Kidney (tissue), 13 donors: ENCODE measurements at regions not wholly inside any gene's neighbourhood (a gene's known extent, or its start where the extent isn't known, plus 50 kb on each side); places are given as distances from the start of the nearest gene placed in this dataset.
A peak's percentile ranks its signal among the peaks of the same experiment; 100 is the strongest.

Experiments used
- DNase-seq, 5 donors: peaks; one replicate each; pipeline ENCODE4 v3.0.0-alpha.2; 2013 to 2020
- FAIRE-seq: peaks from 2 replicates; lab custom pipeline; 2012; peaks lifted over from hg19 to GRCh38; lab: Jason Lieb, UNC
- H3K27ac ChIP-seq, 2 donors: one replicate each; pipeline ENCODE4 v1.7.0; 2013; ENCODE audit warnings: low read depth in 2 of 2, low read length in 2 of 2, inconsistent platforms in 1 of 2
- H3K27me3 ChIP-seq: one replicate; pipeline ENCODE4 v1.7.1; 2013; ENCODE audit warnings: low read length, inconsistent platforms; ENCODE audit not compliant: control insufficient read depth, insufficient read depth
- H3K36me3 ChIP-seq, 3 donors: one replicate each; pipeline versions ENCODE4 v1.7.0 to v1.7.1; 2013; ENCODE audit warnings: low read length in 3 of 3, control low read depth in 1 of 3, inconsistent platforms in 1 of 3; ENCODE audit not compliant: insufficient read depth in 3 of 3, control insufficient read depth in 2 of 3
- H3K4me1 ChIP-seq, 3 donors: one replicate each; pipeline versions ENCODE4 v1.7.0 to v1.7.1; 2013; ENCODE audit warnings: low read length in 3 of 3, inconsistent platforms in 1 of 3, low read depth in 1 of 3; ENCODE audit not compliant: control insufficient read depth in 2 of 3, insufficient read depth in 2 of 3
- H3K4me3 ChIP-seq, 3 donors: one replicate each; pipeline versions ENCODE4 v1.7.0 to v1.8.1; 2013; ENCODE audit warnings: low read length in 3 of 3, control low read depth in 1 of 3, inconsistent platforms in 1 of 3
- H3K9ac ChIP-seq, 3 donors: one replicate each; pipeline versions ENCODE4 v1.7.0 to v1.7.1; 2013; ENCODE audit warnings: low read length in 3 of 3, control low read depth in 1 of 3, inconsistent platforms in 1 of 3
- H3K9me3 ChIP-seq, 3 donors: one replicate each; pipeline versions ENCODE4 v1.7.0 to v1.7.1; 2013; ENCODE audit warnings: low read length in 3 of 3, control low read depth in 1 of 3, inconsistent platforms in 1 of 3; ENCODE audit not compliant: control insufficient read depth in 2 of 3, insufficient read depth in 1 of 3
- intact Hi-C: fragments of 100-400 bp; cut with DNase I; formaldehyde crosslinking; loops from one replicate; pipeline ENCODE4 v1.11.1; 2022
- TF ChIP-seq, protein P1 (sequence below): IDR thresholded peaks from 3 replicates; pipeline ENCODE4 v1.5.1; 2012; ENCODE audit warnings: mild to moderate bottlenecking, moderate library complexity, borderline replicate concordance; ENCODE audit not compliant: insufficient read depth; ENCODE audit errors: extremely low read depth
- donor health status: control.
- donor health status: control.
- donor health status: control.
- donor health status: control.
- donor health status: control.
- donor health status: DM: yes; HTN: yes; CAD: no.
- donor health status: Normal renal cell carcinoma (clear cell type).

DNA sequence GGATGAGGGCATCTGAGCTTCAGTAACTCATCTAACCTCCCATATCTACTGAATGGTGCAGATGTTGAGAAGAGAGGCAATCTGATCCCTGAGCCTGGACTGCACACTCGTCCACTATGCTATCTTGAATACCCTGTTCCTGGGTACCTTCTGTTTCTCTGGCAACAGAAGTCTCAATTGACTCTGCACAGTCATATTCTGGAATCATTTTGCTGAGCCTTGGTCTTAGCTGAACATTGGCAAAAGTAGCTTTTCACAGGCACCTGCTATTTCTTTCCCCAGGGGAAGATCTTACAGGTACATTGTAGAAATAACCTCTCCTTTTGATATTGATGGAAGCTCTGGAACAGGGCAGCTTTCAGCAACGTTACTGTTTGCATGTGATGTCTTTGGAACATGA, 161.5 kb upstream of the GPR101 start:
- Histone ChIP-seq H3K27me3 (no peaks in the 10 kb centered on the region), H3K9me3 (no peaks in the 10 kb centered on the region), H3K4me3 (no peak overlapping the region), H3K36me3 (no peaks in the 10 kb centered on the region), H3K27ac (no peak overlapping the region), H3K4me1 (no peaks in the 10 kb centered on the region), H3K9ac (no peak overlapping the region)
- FAIRE-seq: no peak
- TF ChIP-seq, protein P1, sequence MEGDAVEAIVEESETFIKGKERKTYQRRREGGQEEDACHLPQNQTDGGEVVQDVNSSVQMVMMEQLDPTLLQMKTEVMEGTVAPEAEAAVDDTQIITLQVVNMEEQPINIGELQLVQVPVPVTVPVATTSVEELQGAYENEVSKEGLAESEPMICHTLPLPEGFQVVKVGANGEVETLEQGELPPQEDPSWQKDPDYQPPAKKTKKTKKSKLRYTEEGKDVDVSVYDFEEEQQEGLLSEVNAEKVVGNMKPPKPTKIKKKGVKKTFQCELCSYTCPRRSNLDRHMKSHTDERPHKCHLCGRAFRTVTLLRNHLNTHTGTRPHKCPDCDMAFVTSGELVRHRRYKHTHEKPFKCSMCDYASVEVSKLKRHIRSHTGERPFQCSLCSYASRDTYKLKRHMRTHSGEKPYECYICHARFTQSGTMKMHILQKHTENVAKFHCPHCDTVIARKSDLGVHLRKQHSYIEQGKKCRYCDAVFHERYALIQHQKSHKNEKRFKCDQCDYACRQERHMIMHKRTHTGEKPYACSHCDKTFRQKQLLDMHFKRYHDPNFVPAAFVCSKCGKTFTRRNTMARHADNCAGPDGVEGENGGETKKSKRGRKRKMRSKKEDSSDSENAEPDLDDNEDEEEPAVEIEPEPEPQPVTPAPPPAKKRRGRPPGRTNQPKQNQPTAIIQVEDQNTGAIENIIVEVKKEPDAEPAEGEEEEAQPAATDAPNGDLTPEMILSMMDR: no peak
- intact Hi-C loops: no loop called here
- no peak for DNase-seq

DNA sequence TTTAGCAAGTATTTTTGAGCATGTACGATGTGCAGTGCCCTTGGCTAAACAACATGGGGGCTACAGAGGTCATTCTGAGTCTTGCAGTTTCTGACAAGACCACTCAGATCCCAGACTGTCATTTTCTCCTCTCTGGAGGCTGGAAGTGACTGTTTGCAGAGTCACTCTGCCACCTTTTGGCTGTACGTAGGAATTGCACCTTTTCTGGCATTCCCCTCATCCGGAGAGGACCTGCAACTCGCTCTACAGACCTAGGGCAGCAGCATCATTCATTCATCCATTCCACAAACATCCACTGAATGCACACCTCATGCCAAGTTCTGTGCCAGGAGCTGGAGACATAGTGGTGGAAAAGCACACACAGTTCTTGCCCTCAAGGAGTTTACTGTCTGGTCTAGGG, 160.4 kb upstream of the GPR101 start:
- no peak overlapping the region for H3K9ac ChIP-seq
- H3K27me3 ChIP-seq: no peaks in the 10 kb centered on the region
- H3K27ac ChIP-seq: no peak overlapping the region
- H3K4me3 ChIP-seq: no peak overlapping the region
- FAIRE-seq (no peak), DNase-seq (peak in 4 of 5 donors; percentile 18 to 37 (median 25))
- H3K4me1 ChIP-seq: no peaks in the 10 kb centered on the region
- H3K36me3 ChIP-seq: no peaks in the 10 kb centered on the region
- TF ChIP-seq, protein P1: peak; percentile 22
- intact Hi-C loops: no loop called here
- no peaks in the 10 kb centered on the region for H3K9me3 ChIP-seq

DNA sequence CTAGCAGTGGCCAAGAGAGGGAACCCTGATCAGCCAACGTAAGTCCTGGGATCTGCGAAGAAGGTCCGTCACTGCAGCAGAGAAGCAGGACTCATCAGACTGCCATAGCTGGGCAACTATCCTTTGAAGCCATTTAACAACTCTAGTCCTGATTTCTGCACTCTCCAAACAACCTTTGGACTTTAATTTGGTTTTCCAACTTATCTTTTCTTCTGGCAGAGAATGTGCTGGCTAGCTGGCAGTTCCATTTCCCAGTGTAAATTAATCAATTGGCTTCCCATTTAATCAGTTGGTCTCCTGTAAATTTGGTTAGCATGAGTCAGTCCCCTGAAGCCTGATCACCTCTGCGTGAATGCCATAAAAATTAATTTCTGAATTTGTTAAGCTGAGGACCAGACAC, 153.7 kb upstream of the GPR101 start:
- intact Hi-C loops: no loop called here
- Histone ChIP-seq H3K9ac (no peak overlapping the region), H3K27ac (no peak overlapping the region), H3K27me3 (no peaks in the 10 kb centered on the region), H3K9me3 (no peaks in the 10 kb centered on the region), H3K4me3 (no peak overlapping the region), H3K4me1 (no peaks in the 10 kb centered on the region), H3K36me3 (no peaks in the 10 kb centered on the region)
- no peak for FAIRE-seq
- no peak for DNase-seq
- TF ChIP-seq, protein P1: no peak

DNA sequence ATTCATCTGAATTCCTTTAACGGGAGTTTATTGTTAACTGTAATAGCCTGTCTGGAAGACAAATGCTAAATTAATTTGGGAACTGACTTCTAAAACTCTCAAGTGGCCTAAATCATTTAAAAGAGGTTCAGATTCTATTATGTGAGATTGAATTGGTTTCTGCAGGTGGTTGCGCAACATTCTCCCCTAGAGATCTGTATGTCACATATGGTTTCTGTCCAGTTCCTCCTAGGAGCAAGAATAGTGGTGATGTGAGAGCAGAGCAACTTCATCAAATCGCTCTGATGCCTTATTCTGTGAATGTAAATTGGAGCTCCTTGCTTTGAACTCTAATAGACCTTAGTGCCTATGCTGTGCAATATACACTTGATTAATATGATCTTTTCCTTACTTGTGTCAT, 144.6 kb upstream of the GPR101 start:
- Histone ChIP-seq H3K4me3 (no peak overlapping the region), H3K27me3 (no peaks in the 10 kb centered on the region), H3K36me3 (no peaks in the 10 kb centered on the region), H3K9ac (no peak overlapping the region), H3K9me3 (no peaks in the 10 kb centered on the region), H3K4me1 (no peaks in the 10 kb centered on the region), H3K27ac (no peak overlapping the region)
- TF ChIP-seq, protein P1: no peak
- FAIRE-seq (no peak), DNase-seq (peak in 1 of 5 donors; percentile 0)
- intact Hi-C loops: no loop called here
